ENCODE measurements at regions not wholly inside any gene's neighbourhood (a gene's known extent, or its start where the extent isn't known, plus 50 kb on each side); places are given as distances from the start of the nearest gene placed in this dataset.

DNA sequence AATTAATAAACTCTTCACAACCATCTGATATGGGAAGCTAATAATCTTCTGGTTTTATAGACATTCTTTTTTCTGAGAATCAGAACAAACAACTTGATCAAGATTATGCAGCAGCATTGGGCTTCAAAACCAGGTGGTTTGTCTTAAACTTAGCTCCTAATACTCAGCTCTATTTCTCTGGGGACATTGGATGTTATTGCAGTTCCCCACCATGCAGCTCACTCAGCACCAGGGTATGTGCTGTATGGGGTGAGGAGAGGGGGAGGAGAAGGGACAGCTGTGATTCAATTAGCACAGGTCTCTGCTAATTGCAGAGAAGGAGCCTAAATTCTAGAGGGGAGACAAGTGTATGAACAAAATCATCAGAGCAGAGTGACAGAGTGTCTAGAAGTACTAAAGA, 210.7 kb upstream of the TNC start:
- TF ChIP-seq, protein P1, sequence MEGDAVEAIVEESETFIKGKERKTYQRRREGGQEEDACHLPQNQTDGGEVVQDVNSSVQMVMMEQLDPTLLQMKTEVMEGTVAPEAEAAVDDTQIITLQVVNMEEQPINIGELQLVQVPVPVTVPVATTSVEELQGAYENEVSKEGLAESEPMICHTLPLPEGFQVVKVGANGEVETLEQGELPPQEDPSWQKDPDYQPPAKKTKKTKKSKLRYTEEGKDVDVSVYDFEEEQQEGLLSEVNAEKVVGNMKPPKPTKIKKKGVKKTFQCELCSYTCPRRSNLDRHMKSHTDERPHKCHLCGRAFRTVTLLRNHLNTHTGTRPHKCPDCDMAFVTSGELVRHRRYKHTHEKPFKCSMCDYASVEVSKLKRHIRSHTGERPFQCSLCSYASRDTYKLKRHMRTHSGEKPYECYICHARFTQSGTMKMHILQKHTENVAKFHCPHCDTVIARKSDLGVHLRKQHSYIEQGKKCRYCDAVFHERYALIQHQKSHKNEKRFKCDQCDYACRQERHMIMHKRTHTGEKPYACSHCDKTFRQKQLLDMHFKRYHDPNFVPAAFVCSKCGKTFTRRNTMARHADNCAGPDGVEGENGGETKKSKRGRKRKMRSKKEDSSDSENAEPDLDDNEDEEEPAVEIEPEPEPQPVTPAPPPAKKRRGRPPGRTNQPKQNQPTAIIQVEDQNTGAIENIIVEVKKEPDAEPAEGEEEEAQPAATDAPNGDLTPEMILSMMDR (IDR thresholded peaks at IDR 0.05): no peak
- TF ChIP-seq POLR2AphosphoS5 (IDR thresholded peaks at IDR 0.05): no peak

Measured in prostate gland (tissue), 2 donors.